Keratinocyte (primary cell): ENCODE measurements at regions not wholly inside any gene's neighbourhood (a gene's known extent, or its start where the extent isn't known, plus 50 kb on each side); places are given as distances from the start of the nearest gene placed in this dataset.

Source experiments
- CTCF ChIP-seq, 3 experiments: IDR thresholded peaks in 1 of 3; conservative IDR thresholded peaks in 1 of 3; optimal IDR thresholded peaks in 1 of 3; 2 replicates in 2 of 3; 3 replicates in 1 of 3; pipeline versions ENCODE3 to v1.5.1; 2011; ENCODE audit warnings: low read length in 3 of 3, mild to moderate bottlenecking in 3 of 3, moderate library complexity in 2 of 3, control low read depth in 1 of 3, inconsistent platforms in 1 of 3; ENCODE audit not compliant: insufficient read depth in 2 of 3; ENCODE audit errors: extremely low read depth in 1 of 3
- EZH2 ChIP-seq: IDR thresholded peaks from one replicate; pipeline ENCODE4 v1.6.1; 2012; ENCODE audit warnings: inconsistent platforms, mild to moderate bottlenecking, low read length, moderate library complexity

DNA sequence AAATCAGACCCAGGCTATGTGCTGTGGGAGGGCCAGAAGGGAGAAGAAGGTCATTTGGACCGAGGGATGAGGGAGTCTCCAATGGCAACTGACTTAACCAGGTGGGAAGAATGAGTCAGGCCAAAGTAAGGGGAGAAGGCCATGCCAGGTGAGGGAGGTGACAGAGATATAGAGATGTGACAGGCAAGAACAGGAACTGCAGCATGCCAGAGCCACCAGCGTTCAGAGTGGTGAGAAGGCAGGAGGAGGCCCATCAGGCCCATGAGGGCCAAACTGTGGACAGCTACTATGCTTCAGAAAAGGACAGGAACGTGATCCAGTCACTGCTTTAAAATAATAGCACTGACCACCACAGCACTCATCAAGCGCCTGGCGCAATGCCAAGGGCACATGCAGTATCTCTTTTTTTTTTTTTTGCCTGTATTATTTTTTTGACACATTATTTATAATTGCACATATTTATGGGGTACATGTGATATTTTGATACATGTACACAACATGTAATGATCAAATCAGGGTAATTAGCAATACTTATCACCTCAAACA is 154.3 kb upstream of the IGF1R start:
- TF ChIP-seq CTCF (optimal IDR thresholded peaks at IDR 0.05 in 1 of 3, IDR thresholded peaks at IDR 0.05 in 1 of 3, conservative IDR thresholded peaks at IDR 0.05 in 1 of 3; ENCODE audit: extremely low read depth in 1 of 3, insufficient read depth in 2 of 3, low read length in 3 of 3) (no peak), EZH2 (no peak)
